ENCODE measurements at regions not wholly inside any gene's neighbourhood (a gene's known extent, or its start where the extent isn't known, plus 50 kb on each side); places are given as distances from the start of the nearest gene placed in this dataset.

DNA sequence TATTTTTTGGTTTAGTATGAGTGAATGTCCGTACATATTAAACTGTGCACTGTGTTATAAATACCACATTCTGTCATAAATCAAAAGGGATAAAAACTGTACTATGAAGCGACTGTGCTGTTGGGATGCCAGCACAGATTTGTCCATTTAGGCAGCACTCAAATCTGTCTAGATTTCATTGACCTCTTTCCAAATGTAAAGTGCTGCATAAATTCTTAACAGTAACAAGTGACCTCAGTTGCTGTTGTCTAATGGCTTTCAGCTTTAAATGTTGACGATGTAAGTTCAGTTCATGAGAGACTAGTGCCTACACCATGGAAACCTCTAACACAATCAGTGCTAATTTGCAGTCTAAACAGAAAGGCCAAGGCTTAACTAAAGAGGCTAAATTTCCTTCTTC is 531.4 kb upstream of the LMO3 start:
- TF ChIP-seq, protein P1, sequence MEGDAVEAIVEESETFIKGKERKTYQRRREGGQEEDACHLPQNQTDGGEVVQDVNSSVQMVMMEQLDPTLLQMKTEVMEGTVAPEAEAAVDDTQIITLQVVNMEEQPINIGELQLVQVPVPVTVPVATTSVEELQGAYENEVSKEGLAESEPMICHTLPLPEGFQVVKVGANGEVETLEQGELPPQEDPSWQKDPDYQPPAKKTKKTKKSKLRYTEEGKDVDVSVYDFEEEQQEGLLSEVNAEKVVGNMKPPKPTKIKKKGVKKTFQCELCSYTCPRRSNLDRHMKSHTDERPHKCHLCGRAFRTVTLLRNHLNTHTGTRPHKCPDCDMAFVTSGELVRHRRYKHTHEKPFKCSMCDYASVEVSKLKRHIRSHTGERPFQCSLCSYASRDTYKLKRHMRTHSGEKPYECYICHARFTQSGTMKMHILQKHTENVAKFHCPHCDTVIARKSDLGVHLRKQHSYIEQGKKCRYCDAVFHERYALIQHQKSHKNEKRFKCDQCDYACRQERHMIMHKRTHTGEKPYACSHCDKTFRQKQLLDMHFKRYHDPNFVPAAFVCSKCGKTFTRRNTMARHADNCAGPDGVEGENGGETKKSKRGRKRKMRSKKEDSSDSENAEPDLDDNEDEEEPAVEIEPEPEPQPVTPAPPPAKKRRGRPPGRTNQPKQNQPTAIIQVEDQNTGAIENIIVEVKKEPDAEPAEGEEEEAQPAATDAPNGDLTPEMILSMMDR (IDR thresholded peaks at IDR 0.05 in 2 of 3, conservative IDR thresholded peaks at IDR 0.05 in 1 of 3; ENCODE audit: insufficient read depth in 2 of 3, low read depth in 1 of 3, low read length in 3 of 3): no peak
- TF ChIP-seq RBM15 (IDR thresholded peaks at IDR 0.05; ENCODE audit: insufficient read depth, low read length): no peak
- TF ChIP-seq LCOR (CRISPR knock-in tag; IDR thresholded peaks at IDR 0.05): no peak
- no peak for TF ChIP-seq EGR1 (conservative IDR thresholded peaks at IDR 0.05)
- no peak for TF ChIP-seq RBFOX2 (IDR thresholded peaks at IDR 0.05; ENCODE audit: low read depth, low read length)
- TF ChIP-seq TSHZ1 (CRISPR knock-in tag; IDR thresholded peaks at IDR 0.05): no peak
- TF ChIP-seq BCL6 (CRISPR knock-in tag; IDR thresholded peaks at IDR 0.05): no peak
- TF ChIP-seq POLR2A (conservative IDR thresholded peaks at IDR 0.05): no peak
- no peak for TF ChIP-seq GATA2 (CRISPR knock-in tag; IDR thresholded peaks at IDR 0.05)
- TF ChIP-seq POLR2AphosphoS5 (IDR thresholded peaks at IDR 0.05; ENCODE audit: control insufficient read depth, insufficient read depth, low read depth, low read length): no peak
- no peak for TF ChIP-seq MYNN (IDR thresholded peaks at IDR 0.05)
- no peak for TF ChIP-seq MYNN (CRISPR knock-in tag; IDR thresholded peaks at IDR 0.05)

Data from K562 (cell line).